Stimulated activated CD4-positive, alpha-beta T cell treated with anti-CD3 and anti-CD28 coated beads, Interleukin-1b, Interleukin-23, amount 100 ng/mL, for 24 hours (primary cell): ENCODE measurements at regions not wholly inside any gene's neighbourhood (a gene's known extent, or its start where the extent isn't known, plus 50 kb on each side); places are given as distances from the start of the nearest gene placed in this dataset.
"Not testable (repeated sequence)": the region's sequence is repeated elsewhere in the genome, so short reads cannot be mapped to it uniquely, and the experiment has no call there.

Experiments
- DNase-seq, 4 experiments: peaks; one replicate each; pipeline ENCODE4 v3.0.0-alpha.2; 2020; ENCODE audit warnings: low read depth in 4 of 4, low spot score in 1 of 4

DNA sequence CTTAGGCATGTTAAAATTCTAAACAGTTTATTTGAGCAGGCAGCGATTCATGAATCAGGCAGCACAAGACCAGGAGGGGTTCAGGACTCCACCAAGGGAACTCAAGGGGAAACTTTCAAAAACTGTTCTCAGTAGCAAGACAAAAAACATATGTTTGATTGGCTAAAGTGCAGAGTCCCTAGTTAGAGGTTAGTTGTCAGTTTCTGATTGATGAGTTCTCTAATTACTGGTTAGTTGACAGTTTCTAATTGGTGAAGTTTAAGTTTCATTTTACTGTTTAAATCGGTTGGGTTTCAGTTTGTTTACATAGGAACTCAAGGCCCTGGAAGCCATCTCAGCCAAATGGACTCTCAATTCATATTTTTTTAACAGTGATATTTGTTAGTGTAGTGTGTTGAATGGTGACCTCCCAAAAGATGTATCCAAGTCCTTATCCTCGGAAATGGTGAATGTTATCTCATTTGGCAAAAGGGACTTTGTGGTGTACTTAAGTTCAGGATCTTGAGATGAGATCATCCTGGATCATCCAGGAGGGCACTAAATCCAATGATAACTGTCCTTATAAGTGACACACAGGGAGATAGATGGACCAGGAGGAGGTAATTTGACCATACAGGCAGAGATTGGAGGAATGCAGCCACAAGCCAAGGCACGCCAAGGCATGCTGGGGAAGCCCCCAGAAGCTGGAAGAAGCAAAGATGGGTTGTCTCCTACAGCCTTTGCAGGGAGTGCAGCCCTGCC lies 219.2 kb upstream of the RAI14 start:
- DNase-seq, result no peak

DNA sequence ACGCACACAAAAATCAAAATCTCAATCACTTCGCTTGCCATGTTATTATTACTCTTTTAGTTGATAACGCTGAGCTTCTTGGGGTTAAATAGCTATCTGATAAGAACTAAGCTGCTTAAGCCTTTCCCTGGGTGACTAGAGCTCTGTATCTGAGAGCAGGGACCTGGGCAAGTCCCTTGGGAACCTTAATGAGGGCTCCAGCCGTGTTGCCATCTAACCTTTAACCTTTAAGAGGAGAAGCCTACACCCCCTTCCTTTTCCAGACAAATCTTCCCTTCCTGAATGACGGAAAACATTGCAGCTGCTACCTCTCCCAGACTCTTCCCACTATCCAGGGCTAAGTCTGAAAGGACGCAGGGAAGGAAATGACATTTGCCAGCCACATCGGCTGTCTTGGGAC lies 216.5 kb upstream of the RAI14 start:
- DNase-seq, result no peak

DNA sequence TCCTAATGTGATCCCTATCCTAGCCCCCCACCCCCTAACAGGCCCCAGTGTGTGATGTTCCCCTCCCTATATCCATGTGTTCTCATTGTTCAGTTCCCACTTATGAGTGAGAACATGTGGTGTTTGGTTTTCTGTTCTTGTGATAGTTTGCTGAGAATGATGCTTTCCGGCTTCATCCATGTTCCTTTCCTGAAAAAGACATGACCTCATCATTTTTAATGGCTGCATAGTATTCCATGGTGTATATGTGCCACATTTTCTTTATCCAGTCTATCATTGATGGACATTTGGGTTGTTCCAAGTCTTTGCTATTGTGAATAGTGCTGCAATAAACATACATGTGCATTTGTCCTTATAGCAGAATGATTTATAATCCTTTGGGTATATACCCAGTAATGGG lies 214.4 kb upstream of the RAI14 start:
- DNase-seq, result not testable (repeated sequence)

DNA sequence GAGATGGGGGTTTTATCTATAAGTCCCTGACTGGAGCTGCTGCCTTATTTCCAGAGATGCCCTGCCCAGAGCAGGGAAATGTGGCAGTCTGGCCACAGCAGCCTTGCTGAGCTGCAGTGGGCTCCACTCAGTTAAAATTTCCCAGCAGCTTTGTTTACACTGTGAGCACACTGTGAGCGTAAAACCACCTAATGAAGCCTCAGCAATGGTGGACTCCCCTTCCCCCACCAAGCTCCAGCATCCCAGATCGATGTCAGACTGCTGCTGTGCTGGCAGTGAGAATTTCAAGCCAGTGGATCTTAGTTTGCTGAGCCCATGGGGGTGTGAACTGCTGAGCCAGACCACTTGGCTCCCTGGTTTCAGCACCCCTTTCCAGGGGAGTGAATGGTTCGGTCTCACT lies 208.7 kb upstream of the RAI14 start:
- DNase-seq, result no peak

DNA sequence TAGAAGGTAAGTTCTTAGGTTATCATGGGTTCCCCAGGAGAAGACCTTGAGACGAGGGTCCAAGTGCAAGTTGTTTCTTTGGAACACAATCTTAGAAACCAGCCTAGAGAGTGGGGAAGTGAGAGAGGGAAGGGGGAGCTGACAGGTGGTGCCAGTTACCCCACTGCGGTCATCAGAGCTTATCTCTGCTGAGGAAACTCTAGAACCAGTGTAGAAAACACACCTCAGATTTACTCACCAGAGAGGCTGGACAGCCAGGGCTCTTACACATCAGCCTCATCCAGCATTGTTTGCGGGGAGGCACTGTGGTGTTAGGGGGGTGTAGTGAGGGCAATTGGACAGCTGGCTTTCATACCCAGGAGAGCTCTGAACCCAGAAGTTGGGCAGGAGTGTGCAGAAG lies 206.5 kb upstream of the RAI14 start:
- DNase-seq, result no peak

DNA sequence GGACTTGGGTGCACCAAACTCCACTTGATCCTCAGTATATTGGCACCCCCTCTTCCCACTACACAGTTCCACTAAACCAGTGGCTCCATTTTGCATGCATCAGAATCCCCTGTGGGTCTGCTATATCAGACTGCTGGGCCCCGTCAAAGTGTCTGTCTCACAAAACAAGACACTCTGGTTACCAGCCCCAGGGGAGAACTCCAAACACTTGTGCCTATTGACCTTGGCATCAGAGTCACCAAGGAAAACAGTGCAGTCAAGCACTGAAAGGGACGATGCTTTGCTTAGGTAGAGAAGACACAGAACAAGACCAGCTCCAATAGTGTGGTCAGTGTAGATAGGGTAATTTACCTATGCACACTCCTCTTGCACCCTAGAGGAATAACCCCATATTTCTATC lies 205.8 kb upstream of the RAI14 start:
- no peak for DNase-seq

DNA sequence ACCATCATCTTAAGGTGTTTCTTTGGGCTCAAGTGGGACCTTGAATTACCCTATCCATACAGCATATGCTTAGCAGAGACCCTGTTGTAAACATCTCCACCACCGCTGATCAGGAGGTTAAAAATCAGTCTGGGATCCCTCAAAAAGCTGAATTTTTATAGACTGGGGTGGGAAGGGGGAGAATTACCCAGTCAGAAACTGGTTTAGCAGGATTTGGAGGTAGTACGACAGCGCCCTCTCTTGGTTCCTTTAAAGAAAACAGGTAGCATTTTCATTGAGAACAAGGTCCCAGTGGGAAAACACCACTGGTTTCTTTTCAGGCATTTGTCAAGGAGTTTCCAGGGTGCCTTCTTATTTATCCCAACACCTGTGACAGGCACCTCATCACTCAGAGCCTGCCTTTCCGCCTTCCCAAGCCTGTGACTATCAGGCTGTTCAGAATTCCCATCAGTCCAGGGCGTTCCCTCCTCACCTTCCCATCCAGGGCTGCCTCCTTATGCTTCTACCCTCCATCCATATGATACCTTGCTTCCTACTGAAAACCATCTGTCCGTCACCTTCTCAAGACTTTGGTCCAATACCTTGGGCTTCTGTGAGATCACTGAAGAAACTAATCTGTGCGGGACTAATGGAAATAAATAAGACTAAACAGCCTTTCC lies 203.8 kb upstream of the RAI14 start:
- DNase-seq, result no peak

DNA sequence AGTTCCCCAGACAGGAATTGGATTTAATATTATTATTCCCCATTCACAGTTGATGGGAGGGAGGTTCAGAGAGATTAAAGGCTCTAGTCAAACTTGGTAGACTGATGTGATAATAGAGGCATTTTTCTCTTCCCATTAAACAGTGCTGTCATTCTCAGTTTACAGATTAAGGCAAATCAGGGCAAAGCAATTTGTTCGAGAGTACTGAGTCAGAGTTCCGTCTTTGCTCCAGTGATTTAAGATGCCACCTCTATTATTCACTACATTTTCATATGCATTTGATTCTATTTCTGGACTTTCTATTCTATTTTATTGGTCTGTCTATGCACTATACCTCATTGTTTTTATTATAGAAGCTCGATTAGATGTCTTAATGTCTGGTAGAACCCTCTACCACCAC lies 201.0 kb upstream of the RAI14 start:
- no peak for DNase-seq

DNA sequence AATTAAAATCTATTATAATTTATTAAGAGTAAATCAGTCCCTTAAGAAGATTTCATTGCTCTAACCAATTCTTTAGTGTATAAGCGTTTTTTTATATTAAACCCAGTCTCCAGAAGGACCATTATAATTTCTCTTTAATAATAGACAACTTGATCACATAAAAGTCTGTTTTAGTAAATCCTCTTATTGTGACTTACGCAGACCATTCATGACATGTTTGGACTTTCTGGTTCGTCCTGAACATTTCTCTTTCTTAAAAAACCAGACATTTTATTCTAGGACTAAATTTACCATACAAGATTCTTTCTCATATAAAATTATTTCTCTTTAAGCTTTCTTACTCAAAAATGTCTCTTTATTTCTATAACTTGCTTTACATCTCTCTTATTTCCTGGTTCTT lies 196.2 kb upstream of the RAI14 start:
- DNase-seq, result no peak

DNA sequence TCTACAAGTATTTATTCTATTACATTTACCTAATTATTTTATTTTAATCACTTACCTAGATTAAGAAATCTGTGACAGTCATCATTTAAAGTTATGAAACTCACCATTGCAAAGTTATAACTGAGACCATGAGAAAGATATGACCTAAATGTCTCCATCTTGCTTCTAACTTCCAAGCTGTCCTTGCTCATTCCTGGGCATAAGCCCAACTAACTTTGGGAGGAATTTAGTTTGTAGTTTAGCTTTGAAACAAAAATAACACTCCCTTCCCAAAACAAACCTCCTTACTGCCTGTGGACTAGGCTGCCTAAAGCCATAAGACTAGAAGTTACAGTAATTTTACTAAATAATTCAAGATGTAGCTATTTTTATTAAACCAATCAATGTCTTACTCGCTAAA lies 195.6 kb upstream of the RAI14 start:
- no peak for DNase-seq

DNA sequence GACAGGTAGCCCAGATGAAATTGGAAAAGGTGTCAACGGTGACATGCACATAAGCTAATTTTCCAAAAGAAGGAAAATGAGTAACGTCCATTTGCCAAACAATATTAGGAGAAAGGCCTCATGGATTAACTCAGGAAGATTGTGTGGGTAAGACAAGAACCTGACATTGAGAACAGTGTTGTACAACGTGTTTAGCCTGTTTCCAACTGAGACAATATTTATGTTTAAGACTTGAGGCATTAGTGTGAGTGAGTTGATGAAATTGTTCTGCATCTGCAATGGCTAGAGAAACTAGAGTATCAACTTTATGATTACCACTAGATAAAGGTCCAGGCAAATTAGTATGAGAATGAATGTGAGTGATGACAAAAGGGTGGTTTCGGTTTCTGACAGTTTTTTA lies 191.3 kb upstream of the RAI14 start:
- no peak for DNase-seq

DNA sequence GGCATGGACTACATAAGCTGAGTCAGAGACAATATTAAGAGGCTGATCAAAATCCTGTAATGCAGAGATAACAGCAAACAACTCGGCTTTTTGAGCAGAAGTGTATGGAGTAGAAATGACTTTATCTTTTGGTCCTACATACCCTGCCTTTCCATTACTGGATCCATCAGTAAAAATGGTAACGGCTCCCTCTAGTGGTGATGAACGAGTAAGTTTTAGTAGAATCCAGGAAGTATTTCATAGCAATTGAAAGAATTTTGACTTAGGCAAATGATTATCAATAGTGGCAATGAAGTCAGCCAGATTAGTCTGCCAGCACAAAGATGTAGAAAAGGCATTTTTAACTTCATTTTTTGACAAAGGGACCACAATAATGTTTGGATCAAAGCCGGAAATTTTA lies 190.8 kb upstream of the RAI14 start:
- not testable (repeated sequence) for DNase-seq

DNA sequence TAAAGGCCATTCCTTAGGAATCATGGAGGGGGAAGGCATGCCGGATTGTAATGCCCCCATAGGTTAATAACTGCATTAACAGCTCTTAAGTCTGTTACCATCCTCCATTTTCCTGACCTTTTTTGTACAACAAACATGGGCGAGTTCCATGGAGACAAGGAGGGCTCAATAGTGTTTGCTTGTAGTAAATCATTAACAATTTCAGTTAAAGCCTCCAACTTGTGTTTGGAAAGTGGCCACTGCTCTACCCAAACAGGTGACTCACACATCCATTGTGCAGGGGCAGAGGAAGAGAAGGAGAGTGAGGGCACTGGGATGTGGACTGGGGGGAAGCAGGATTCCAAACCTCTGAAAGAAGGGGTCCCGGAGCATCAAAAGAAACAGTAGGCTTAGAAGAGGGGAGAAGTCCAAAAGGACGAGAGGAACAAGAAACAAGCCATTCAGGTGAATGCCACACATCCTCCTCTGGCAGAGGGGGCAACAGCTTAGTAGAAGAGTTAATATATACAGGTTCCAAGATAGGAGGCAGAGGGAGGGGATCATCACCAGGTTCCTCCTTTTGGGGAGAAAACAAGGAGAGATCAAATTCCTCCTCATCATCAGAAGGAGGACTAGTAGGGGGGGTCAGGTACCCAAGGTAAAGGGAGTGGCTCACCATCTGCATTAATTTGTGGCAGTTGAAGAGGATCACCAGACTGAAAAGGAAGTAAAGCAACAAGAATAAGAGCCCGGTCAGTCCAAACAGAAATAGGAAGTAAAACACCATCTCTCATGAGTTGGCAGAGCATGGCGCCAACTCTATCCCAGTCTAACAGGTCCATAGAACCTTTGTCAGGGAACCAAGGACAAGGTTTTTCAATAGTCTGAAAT lies 189.4 kb upstream of the RAI14 start:
- not testable (repeated sequence) for DNase-seq

DNA sequence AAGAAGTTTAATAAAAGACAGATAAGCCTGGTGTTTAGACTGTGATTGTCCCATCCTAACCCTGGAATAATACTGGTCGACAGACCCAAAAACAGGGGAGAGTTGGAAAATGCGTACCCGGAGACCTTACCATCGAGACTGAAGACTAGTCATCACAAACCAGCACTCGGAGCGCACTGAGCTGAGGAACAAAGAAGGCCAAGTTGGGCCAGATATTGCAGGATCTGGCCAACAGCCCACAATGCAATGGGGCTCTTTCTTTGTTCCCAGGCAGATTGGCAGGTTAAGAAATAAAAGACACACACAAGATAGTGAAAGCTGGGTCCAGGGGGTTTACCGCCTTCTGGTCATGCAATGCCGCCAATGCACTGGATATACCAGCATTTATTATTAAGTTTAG lies 188.7 kb upstream of the RAI14 start:
- DNase-seq, result no peak

DNA sequence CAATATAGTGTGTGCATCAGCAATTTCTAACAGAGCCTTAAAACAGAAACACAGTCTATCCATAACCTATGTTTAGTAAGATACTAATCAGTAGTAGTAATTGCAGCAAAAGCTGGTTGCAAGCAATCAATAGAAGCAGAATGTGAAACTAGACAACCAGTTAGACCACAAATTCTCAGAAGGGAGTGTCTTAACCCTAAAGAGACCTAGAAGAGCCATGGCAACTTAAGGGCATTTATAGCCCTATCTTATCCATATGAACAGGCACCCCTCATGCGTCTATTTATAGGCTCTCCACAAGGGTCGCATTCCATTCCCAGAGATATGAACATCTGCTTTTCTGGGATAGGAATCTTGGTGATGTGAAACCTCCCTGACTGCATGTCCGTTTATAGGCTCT lies 188.1 kb upstream of the RAI14 start:
- DNase-seq, result not testable (repeated sequence)

DNA sequence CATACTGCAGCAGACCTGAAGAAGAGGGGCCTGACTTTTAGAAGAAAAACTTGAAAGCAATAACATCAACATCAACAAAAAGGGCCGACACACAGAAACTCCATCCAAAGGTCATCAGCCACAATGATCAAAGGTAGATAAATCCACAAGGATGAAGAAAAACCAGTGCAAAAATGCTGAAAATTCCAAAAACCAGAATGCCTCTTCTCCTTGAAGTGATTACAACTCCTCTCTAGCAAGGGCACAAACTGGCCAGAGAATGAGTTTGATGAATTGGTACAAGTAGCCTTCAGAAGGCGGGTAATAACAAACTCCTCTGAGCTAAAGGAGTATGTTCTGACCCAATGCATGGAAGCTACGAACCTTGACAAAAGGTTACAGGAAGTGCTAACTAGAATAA lies 186.2 kb upstream of the RAI14 start:
- no peak for DNase-seq

DNA sequence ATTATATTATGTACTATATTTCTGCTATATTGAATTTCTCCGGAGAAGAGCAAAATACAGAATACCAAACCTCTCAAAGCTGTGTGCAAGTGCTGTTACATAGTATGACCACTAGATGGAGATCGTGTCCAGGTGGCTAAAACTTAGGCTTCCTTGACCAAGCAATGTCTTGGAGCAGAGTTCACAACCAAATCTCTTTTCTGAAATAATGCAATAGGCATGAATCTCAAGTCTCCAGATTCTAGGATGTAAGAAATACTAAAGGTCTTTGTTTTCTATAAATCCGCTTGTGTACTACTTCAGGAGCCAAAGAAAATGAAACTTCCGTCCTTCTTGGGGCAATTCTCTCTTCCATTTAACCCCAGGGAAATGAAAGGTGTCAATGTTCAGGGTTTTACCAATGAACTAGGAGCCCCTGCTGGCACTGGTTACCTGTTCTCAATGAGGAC lies 181.5 kb upstream of the RAI14 start:
- DNase-seq, result no peak

DNA sequence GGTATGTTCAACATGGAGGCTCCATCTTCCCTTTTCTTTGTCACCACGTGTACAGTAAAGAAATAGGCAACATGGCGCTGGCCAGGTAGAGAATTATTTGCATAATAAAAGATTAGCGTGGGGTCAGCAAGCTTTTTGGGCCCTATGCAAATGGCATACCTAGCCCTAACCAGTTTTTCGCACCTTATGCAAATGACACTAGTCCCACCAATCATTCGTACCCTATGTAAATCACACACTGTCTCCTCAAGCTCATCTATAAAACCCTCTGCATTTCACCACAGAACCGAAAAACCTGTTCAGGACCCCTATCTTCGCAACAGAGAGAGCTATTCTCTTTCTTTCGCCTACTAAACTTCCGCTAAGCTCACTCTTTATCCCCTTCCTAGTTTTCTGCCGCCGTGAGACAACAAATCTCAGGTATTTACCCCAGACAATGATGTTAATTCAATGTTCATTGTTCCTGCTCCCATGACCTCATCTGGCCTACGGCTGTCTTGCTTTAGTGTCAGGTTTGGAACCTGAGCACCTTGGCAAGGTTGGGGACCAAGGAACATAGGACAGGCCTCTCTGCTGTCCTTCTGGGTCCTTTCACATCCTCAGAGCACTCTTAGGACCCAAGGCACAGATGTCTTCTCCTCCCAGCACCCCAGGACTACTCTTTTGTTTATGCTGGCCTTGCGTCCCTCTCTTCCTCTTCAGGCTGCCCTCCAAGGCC lies 180.7 kb upstream of the RAI14 start:
- no peak for DNase-seq

DNA sequence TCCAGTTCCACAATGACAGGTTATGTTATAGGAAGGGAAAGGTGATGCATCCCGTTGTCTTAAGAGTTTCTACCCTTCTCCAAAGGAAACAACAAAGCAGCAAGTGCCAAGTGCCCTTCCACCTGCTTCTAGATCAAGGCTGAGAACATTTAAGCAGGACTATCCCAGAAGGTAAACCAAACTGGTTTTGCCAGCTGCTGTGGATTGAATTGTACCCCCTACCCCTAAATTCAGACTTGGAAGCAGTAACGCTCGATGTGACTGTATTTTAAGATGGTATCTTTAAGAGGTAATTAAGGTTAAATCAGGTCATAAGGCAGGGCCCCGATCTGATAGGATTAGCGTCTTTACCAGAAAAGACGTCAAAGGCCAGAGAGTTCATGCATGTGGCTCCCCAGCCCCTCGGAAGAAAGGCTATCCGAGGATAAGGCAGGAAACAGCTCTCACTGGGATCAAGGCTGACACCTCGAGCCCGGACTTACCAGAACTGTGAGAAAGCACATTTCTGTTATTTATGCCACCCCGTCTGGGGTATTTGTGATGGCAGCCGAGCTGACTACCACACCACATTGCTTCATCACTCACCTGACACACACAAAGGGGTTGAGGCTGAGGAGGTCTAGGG lies 179.1 kb upstream of the RAI14 start:
- DNase-seq, result no peak

DNA sequence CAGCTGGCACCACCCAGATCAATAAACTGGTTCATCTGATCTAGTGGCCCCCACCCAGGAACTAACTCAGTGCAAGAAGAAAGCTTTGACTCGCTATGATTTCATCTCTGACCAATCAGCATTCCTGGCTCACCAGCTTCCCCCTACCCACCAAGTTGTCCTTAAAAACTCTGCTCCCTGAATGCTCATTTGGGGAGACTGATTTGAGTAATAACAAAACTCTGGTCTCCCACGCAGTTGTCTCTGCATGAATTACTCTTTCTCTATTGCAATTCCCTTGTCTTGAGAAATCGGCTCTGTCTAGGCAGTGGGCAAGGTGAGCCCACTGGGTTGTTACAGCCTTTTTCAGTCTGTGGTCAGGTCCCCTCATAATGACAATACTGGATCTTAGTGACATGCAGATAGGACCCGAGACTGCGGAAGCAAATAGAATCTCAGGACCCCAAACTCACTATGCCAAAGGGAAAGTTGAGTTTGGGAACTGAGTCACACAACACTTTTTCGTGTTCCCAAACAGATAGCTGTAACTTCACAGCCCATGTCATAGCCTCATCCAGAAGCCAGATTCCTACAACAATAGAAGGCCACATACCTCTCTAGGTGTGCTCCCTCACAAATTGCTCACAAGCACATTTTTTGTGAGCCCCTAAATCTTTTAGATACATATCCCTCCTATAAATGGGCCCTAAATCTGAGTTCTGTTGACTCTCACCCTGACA lies 175.2 kb upstream of the RAI14 start:
- DNase-seq, result no peak
